HG02973 (cell line): ENCODE measurements at regions not wholly inside any gene's neighbourhood (a gene's known extent, or its start where the extent isn't known, plus 50 kb on each side); places are given as distances from the start of the nearest gene placed in this dataset.

Experiments used
- ATAC-seq: cut with Tn5 transposase; IDR thresholded peaks from one replicate; pipeline ENCODE4 v1.9.1; 2021; ENCODE audit warnings: moderate library complexity; ENCODE audit not compliant: unreplicated experiment

GRCh38 chr4:153997516-153997915, 208.6 kb upstream of the SFRP2 start:
- no peak for ATAC-seq

GRCh38 chr4:153989505-153989904, 200.6 kb upstream of the SFRP2 start:
- ATAC-seq, result no peak

- ATAC-seq, result no peak
These were observed 199.8 kb upstream of the SFRP2 start for GRCh38 chr4:153988492-153989363.

- ATAC-seq, result no peak
These were observed 198.4 kb upstream of the SFRP2 start for GRCh38 chr4:153987291-153987690.

GRCh38 chr4:153976954-153977353, 188.1 kb upstream of the SFRP2 start:
- no peak for ATAC-seq

- ATAC-seq, result no peak
These were observed 185.6 kb upstream of the SFRP2 start for GRCh38 chr4:153974452-153974851.

GRCh38 chr4:153973942-153974341, 185.1 kb upstream of the SFRP2 start:
- no peak for ATAC-seq

- ATAC-seq, result no peak
These were observed 183.0 kb upstream of the SFRP2 start for GRCh38 chr4:153971899-153972298.

GRCh38 chr4:153970169-153970568, 181.3 kb upstream of the SFRP2 start:
- no peak for ATAC-seq

- ATAC-seq, result no peak
These were observed 180.7 kb upstream of the SFRP2 start for GRCh38 chr4:153969542-153969941.

GRCh38 chr4:153966641-153967040, 177.8 kb upstream of the SFRP2 start:
- no peak for ATAC-seq

- ATAC-seq, result no peak
These were observed 174.3 kb upstream of the SFRP2 start for GRCh38 chr4:153963216-153963615.

GRCh38 chr4:153962311-153963039, 173.6 kb upstream of the SFRP2 start:
- ATAC-seq, result no peak

GRCh38 chr4:153955327-153955726, 166.4 kb upstream of the SFRP2 start:
- no peak for ATAC-seq

GRCh38 chr4:153954654-153955053, 165.8 kb upstream of the SFRP2 start:
- no peak for ATAC-seq

GRCh38 chr4:153950100-153950979, 161.5 kb upstream of the SFRP2 start:
- ATAC-seq, result no peak

GRCh38 chr4:153948041-153948440, 159.2 kb upstream of the SFRP2 start:
- ATAC-seq, result no peak

GRCh38 chr4:153947124-153947523, 158.2 kb upstream of the SFRP2 start:
- no peak for ATAC-seq

- no peak for ATAC-seq
These were observed 156.8 kb upstream of the SFRP2 start for GRCh38 chr4:153945704-153946103.

- ATAC-seq, result no peak
These were observed 155.0 kb upstream of the SFRP2 start for GRCh38 chr4:153943738-153944415.

GRCh38 chr4:153940916-153941315, 152.0 kb upstream of the SFRP2 start:
- ATAC-seq, result no peak
